HG02840 (cell line): ENCODE measurements at regions not wholly inside any gene's neighbourhood (a gene's known extent, or its start where the extent isn't known, plus 50 kb on each side); places are given as distances from the start of the nearest gene placed in this dataset.
"Not testable (repeated sequence)": the region's sequence is repeated elsewhere in the genome, so short reads cannot be mapped to it uniquely, and the experiment has no call there.

ENCODE experiments used
- ATAC-seq: cut with Tn5 transposase; IDR thresholded peaks from one replicate; pipeline ENCODE4 v1.9.1; 2021; ENCODE audit warnings: mild to moderate bottlenecking, moderate library complexity, moderate number of reproducible peaks; ENCODE audit not compliant: unreplicated experiment, low FRiP score

- ATAC-seq = no peak
Measured at GRCh38 chr2:147171941-147172340, 672.9 kb upstream of the ACVR2A start.

- no peak for ATAC-seq
Measured at GRCh38 chr2:147170932-147171331, 673.9 kb upstream of the ACVR2A start.

GRCh38 chr2:147165697-147166382 lies 679.0 kb upstream of the ACVR2A start:
- ATAC-seq = no peak

DNA sequence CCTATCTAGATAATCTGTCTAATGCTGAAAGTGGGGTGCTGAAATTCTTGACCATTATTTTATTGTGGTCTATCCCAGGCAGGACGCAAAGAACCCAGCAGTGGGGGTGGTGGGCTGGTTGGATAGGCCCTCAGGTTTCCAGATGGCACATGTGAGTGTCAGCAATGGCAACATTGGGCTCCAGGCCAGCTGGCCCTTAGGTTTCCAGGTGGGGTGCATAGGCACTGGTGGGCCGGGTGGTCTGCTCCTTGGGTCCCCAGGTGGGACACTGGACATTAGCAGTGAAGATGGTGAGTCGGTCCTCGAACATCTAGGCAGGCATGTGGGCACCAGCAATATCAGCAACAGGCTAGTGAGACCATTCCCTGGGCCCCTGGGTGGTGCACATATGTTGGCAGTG lies 680.3 kb upstream of the ACVR2A start:
- no peak for ATAC-seq

DNA sequence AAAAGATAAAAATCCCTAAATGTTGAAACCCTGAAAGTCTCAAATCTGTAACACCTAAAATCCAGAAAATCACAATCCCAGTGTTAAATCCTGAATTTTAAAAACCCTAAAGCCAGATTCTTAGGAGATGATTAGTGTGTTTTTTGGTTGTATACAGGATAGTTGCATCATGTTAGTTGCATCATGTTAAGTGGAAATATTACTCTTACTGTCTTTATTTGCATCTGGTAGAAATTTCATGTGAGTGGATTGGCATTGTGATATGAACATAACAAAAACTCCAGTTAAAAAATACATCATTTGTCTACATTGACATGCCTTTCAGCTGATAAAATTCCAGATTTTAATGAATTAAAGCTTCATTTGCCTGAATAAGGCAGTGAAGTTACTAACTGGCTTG lies 683.1 kb upstream of the ACVR2A start:
- no peak for ATAC-seq

DNA sequence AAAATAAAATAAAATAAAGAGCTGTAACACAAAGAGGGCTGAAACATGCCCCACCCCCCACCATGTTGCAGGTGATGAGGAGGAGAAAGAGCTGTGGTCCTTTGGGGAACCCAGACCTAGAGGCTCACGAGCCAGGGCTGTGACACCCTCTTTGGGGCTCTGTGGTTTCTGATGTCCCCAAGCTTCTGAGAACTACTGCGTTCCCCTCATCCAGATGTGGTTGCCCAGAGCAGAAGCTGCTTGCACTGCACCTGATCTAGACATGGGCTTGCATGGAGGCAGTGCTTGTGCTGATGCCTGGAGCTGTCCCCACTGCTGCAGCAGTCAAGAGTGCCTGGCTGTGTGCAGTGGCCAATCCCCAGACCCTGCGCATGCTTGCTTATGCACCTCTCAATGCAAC lies 687.9 kb upstream of the ACVR2A start:
- no peak for ATAC-seq

- ATAC-seq = no peak
Measured at GRCh38 chr2:147150241-147150635, 694.6 kb upstream of the ACVR2A start.

DNA sequence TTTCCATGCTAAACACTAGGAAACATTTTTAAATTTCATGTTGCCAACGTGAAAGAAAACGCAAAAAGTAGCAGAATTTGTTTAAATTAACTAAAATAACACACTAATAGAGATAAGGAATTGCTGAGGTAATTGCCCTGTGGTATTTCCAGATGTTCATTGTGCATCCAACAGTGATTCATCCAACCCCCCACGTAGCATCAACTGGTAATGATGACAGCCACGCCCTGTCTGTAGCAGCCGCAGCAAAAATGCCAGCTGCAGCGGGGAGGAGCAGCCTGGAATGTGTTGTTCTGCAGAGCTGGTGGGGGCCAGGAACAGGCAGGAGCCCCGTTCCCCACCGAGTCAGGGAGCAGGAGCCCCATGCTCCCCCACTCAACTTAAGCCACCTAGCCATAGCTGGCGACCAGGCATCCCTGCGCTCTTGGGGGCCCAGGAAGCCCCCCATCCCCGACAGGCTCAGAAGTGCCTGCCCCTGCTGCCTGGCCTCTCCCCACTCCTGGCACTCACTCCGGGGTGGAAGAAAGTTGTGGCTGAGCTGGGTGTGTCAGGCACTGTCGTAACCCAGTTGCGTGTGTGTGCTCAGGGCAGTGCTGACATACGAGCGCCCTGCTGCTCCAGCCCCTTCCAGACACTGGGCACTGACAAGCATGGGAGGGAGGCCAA lies 695.1 kb upstream of the ACVR2A start:
- ATAC-seq = no peak

DNA sequence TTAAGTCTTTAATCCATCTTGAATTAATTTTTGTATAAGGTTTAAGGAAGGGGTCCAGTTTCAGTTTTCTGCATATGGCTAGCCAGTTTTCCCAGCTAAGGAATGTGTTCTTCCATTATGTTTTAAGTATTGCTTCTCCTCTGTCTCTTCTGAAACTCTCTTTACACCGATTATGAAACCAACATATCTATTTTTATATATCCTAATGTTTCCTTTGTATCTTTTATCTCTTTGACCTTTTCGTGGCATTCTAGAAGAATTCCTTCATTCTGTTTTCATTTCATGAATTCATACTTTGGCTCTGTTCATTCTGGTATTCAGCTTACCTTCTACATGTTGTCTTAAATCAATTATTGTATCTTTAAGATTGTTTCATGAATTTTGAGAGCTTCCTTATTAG lies 697.0 kb upstream of the ACVR2A start:
- ATAC-seq = no peak

DNA sequence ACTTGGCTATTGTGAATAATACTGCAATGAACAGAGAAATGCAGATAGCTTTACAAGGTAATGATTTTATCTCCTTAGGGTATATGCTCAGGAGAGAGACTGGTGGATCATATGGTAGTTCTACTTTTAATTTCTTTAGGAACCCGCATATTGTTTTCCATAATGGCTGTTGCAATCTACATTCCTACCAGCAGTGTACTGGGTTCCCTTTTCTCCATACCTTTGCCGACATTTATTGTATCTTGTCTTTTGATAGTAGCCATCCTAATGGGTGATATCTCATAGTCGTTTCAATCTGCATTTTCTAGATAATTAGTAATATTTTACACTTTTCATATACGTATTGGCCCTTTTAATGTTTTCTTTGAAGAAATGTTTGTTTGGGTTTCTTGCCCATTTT lies 702.9 kb upstream of the ACVR2A start:
- no peak for ATAC-seq

GRCh38 chr2:147139732-147140131 lies 705.1 kb upstream of the ACVR2A start:
- not testable (repeated sequence) for ATAC-seq

- ATAC-seq = no peak
Measured at GRCh38 chr2:147137711-147138110, 707.1 kb upstream of the ACVR2A start.

DNA sequence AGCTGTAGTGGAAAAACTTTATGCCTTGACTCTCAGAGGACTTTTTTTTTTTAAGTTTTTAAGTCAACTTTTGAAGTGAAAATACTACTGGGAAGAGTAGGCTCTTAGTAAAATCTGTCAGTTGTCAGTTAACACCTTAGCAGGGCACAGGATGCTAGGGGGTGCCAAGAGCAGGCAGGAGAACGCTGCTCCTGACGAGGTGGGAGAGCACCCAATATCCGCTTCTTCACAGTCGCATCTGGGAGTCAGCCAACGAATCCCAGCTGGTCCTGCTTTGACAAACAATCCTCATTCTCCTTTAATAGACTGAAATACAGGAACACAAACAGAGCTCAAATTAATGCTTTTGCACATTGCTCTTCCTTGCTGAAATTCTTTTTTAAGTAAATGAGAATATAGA lies 709.5 kb upstream of the ACVR2A start:
- ATAC-seq = no peak

DNA sequence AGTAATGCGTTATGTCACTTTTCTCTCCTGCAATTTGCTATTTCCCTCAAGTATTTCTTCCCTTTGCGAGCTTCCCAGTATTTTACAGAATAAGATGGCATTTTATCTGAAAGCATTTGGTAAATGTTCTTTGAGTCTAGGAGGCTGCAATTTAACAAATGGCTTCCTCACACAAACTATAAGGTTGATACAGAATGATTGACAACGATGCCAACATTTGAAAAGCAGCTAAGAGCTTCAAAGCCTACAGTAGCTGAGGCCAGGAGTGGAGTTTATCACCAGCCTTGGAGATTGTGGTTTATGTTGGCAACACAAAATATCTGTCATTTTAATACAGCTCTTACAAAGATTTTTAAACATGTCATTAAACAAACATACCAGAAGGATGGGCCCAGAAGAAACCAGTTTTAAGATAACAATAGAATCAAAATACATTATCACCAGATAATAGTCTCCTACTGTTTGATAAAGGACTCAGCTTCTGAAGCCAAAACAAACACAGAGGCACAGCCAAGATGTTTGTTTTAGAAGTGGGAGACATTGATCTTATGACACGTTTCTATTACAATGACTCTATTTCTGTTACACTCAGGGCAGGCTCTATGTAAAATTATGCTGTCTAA lies 711.4 kb upstream of the ACVR2A start:
- ATAC-seq = no peak

DNA sequence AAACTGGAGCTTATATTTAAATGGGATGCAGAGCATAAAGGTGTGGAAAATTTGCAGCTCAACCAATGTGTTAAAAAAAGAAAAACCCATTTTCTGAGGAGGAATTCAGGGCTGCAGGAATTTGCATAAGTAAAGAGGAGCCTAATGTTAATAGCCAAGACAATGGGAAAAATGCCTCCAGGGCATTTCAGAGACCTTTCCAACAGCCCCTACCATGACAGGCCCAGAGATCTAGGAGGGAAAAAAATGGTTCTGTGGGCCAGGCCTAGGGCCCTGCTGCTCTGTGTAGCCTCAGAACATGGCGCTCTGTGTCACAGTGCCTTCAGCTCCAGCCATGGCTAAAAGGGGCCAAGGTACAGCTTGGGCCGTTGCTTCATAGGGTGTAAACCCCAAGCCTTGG lies 719.7 kb upstream of the ACVR2A start:
- ATAC-seq = no peak

GRCh38 chr2:147122944-147123343 lies 721.9 kb upstream of the ACVR2A start:
- ATAC-seq = no peak

GRCh38 chr2:147110962-147111361 lies 733.9 kb upstream of the ACVR2A start:
- no peak for ATAC-seq

DNA sequence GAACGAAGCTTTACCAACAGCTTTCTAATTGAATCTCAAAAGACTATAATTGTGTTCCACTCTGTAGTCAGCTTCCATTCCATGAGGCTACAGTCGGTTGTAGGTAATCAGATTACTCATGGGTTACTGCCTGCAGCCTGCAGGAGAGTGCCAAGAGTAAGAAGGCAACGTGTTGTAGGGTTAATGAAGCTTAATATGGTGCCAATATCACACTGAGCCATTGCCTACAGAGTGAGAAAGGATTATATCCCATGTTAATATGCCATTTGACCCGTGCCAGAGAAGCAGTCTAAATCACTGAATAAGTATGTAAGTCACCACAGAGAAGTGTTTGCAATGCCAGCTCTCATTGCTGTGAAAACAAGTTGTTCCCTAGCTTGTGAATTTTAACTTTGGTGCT lies 734.5 kb upstream of the ACVR2A start:
- no peak for ATAC-seq

DNA sequence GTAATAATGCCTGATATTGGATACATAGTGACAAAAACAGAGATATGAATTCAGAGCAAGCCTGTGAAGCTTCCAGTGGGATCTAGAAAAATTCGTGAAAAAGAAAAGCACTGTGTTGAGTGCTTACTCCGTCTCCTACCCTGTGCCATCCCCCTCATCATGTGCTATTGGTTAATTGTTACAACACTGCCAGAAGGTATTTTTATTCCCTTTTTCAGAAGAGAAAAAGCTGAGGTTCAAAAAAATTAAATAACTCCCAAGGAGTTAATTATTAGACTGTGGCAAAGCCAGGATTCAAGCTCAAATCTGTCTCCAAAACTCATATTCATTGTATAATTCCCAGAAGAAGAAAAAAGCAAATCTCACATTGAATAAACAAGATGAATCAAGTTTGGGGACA lies 735.5 kb upstream of the ACVR2A start:
- no peak for ATAC-seq

DNA sequence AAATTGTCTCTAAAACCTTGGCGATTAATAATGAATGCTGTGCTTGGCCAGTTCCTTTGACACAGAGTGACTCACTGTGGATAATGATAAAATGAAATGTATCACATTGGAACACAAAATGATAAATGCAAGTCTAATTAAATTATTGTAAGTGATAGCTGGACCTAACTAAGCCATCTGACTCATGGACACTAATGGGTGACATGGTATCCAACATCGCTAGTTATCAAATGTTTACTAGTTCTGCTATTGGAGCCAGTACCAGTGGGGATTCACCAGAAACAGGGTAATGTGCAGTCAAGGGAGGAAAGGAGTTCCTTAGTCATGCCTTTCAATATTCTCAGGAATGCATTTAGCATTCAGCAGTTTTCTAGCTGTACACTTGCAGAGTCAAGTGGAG lies 736.3 kb upstream of the ACVR2A start:
- no peak for ATAC-seq

GRCh38 chr2:147101941-147102790 lies 742.7 kb upstream of the ACVR2A start:
- no peak for ATAC-seq
